ENCODE measurements at regions not wholly inside any gene's neighbourhood (a gene's known extent, or its start where the extent isn't known, plus 50 kb on each side); places are given as distances from the start of the nearest gene placed in this dataset.

DNA sequence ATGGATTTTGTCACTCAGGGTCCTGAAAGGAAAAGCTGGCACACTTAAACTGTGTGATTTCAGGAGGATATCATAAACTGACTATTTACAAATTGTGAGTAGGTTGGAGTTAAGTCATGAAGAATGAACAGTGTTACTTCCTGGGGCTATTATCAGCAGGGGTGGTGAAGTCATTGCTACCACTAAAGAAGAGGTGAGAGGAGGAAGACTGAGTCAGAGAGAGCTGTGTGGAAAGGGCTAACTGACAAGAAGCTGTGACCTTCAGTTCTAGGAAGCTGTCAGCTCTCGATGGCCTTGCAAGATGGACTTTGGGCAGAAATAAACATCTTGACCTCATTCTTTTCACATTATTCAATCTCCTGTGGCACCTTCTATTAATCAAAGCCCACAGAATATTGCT is 72.3 kb upstream of the STARD4 start:
- TF ChIP-seq, protein P1, sequence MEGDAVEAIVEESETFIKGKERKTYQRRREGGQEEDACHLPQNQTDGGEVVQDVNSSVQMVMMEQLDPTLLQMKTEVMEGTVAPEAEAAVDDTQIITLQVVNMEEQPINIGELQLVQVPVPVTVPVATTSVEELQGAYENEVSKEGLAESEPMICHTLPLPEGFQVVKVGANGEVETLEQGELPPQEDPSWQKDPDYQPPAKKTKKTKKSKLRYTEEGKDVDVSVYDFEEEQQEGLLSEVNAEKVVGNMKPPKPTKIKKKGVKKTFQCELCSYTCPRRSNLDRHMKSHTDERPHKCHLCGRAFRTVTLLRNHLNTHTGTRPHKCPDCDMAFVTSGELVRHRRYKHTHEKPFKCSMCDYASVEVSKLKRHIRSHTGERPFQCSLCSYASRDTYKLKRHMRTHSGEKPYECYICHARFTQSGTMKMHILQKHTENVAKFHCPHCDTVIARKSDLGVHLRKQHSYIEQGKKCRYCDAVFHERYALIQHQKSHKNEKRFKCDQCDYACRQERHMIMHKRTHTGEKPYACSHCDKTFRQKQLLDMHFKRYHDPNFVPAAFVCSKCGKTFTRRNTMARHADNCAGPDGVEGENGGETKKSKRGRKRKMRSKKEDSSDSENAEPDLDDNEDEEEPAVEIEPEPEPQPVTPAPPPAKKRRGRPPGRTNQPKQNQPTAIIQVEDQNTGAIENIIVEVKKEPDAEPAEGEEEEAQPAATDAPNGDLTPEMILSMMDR (IDR thresholded peaks at IDR 0.05) = no peak
- TF ChIP-seq POLR2A (IDR thresholded peaks at IDR 0.05) = no peak
